Neural progenitor cell (in vitro differentiated cells): ENCODE measurements at regions not wholly inside any gene's neighbourhood (a gene's known extent, or its start where the extent isn't known, plus 50 kb on each side); places are given as distances from the start of the nearest gene placed in this dataset.

Source experiments
- EZH2 ChIP-seq: fragments of 200-600 bp; sonication (generic); IDR thresholded peaks from 2 replicates; pipeline ENCODE4 v1.6.1; 2017; ENCODE audit warnings: antibody characterized with exemption, mild to moderate bottlenecking, moderate library complexity
- EZH2phosphoT487 ChIP-seq: fragments of 200-600 bp; sonication (generic); IDR thresholded peaks from 2 replicates; pipeline ENCODE4 v1.6.1; 2017; ENCODE audit warnings: antibody characterized with exemption
- TF ChIP-seq, protein P1 (sequence below): fragments of 200-600 bp; sonication (generic); IDR thresholded peaks from 2 replicates; pipeline ENCODE4 v1.5.1; 2017; ENCODE audit warnings: antibody characterized with exemption, mild to moderate bottlenecking

DNA sequence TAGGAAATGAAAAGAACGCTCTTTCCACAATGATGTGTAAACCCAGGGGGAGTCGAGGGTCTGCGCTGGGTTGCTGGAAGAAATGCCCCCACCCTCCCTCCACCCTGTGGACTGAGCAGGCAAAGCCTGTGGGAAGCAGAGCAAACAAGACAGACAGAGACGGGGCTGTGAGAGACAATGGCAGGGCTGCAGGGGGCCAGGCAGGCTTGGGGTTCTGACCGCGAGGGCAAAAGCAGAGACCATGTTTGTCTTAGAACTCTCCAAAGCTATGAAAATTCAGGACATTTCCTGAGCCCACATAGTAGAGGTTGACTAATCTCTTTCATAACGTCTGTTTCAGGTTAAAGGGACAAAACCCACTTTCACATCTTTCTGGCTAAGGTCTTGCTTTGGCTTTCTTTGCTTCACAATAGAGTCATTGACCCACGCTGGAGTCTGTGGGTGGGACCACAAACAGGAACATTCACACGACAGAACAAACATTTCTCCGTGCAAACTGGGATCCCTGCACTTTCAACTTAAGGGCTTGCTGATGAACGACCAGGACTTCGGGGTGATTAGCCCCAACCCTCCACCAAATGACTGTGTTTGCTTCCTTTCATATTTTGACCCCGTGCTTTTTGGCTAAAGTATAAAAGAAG lies 156.0 kb upstream of the TPM1 start:
- TF ChIP-seq, protein P1, sequence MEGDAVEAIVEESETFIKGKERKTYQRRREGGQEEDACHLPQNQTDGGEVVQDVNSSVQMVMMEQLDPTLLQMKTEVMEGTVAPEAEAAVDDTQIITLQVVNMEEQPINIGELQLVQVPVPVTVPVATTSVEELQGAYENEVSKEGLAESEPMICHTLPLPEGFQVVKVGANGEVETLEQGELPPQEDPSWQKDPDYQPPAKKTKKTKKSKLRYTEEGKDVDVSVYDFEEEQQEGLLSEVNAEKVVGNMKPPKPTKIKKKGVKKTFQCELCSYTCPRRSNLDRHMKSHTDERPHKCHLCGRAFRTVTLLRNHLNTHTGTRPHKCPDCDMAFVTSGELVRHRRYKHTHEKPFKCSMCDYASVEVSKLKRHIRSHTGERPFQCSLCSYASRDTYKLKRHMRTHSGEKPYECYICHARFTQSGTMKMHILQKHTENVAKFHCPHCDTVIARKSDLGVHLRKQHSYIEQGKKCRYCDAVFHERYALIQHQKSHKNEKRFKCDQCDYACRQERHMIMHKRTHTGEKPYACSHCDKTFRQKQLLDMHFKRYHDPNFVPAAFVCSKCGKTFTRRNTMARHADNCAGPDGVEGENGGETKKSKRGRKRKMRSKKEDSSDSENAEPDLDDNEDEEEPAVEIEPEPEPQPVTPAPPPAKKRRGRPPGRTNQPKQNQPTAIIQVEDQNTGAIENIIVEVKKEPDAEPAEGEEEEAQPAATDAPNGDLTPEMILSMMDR, result no peak
- TF ChIP-seq EZH2 (no peak), EZH2phosphoT487 (no peak)
